Endothelial cell of umbilical vein (primary cell): ENCODE measurements at regions not wholly inside any gene's neighbourhood (a gene's known extent, or its start where the extent isn't known, plus 50 kb on each side); places are given as distances from the start of the nearest gene placed in this dataset.

ENCODE experiments used
- CTCF ChIP-seq, 2 donors: IDR thresholded peaks; 1 replicate in 1 of 2; 2 replicates in 1 of 2; pipeline ENCODE4 v1.5.1; 2011; ENCODE audit warnings: low read length in 2 of 2, mild to moderate bottlenecking in 2 of 2, moderate library complexity in 2 of 2, control low read depth in 1 of 2, inconsistent platforms in 1 of 2, low read depth in 1 of 2; ENCODE audit not compliant: insufficient read depth in 1 of 2; ENCODE audit errors: extremely low read depth in 1 of 2
- POLR2A ChIP-seq: IDR thresholded peaks from 2 replicates; pipeline ENCODE4 v1.6.1; 2012; ENCODE audit warnings: low read depth, mild to moderate bottlenecking, control low read depth, low read length

GRCh38 chr4:11620861-11621260 is 192.2 kb upstream of the HS3ST1 start:
- TF ChIP-seq CTCF (IDR thresholded peaks at IDR 0.05; ENCODE audit: extremely low read depth in 1 of 2, insufficient read depth in 1 of 2, low read depth in 1 of 2, low read length in 2 of 2) (no peak), POLR2A (no peak)
